GM18505 (cell line): ENCODE measurements at regions not wholly inside any gene's neighbourhood (a gene's known extent, or its start where the extent isn't known, plus 50 kb on each side); places are given as distances from the start of the nearest gene placed in this dataset.

Experiments
- ATAC-seq: cut with Tn5 transposase; IDR thresholded peaks from one replicate; pipeline ENCODE4 v1.9.1; 2021; ENCODE audit not compliant: unreplicated experiment
- POLR2A ChIP-seq: IDR thresholded peaks from 4 replicates; pipeline ENCODE4 v1.6.1; 2011; ENCODE audit warnings: borderline replicate concordance; ENCODE audit not compliant: insufficient read depth, insufficient read length; ENCODE audit errors: extremely low read depth

GRCh38 chr14:89609500-89610100, 192.6 kb upstream of the FOXN3 start:
- no peak for TF ChIP-seq POLR2A
- ATAC-seq: no peak

GRCh38 chr14:89607453-89607852, 190.4 kb upstream of the FOXN3 start:
- no peak for TF ChIP-seq POLR2A
- no peak for ATAC-seq

DNA sequence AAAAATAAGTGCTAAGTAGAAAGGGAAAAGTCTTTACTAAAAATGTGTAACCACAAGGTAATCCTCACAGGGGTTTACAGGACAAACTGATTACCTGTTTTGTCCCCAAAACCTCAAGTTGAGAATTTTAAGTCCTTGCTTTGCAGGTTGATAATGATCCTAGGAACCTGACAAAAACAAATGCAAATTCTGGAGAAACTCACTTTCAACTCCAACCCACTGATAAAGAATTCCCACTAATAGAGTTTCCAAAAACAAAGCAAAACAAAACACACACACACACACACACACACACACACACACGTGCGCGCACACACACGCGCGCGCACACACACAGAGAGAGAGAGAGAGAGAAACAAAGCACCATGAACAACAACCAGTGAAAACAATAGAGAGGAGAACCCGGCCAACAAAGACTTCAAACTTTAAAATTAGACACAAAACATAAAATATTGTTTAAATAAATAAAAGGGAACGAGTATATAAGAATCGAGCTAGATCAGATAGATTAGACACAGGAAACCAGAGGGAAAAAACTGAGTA, 187.0 kb upstream of the FOXN3 start:
- no peak for ATAC-seq
- TF ChIP-seq POLR2A: no peak

- TF ChIP-seq POLR2A: no peak
- ATAC-seq: no peak
Measured at GRCh38 chr14:89600950-89601826, 184.2 kb upstream of the FOXN3 start.

GRCh38 chr14:89600029-89600428, 183.0 kb upstream of the FOXN3 start:
- no peak for ATAC-seq
- TF ChIP-seq POLR2A: no peak

GRCh38 chr14:89598548-89599186, 181.6 kb upstream of the FOXN3 start:
- TF ChIP-seq POLR2A: no peak
- no peak for ATAC-seq

DNA sequence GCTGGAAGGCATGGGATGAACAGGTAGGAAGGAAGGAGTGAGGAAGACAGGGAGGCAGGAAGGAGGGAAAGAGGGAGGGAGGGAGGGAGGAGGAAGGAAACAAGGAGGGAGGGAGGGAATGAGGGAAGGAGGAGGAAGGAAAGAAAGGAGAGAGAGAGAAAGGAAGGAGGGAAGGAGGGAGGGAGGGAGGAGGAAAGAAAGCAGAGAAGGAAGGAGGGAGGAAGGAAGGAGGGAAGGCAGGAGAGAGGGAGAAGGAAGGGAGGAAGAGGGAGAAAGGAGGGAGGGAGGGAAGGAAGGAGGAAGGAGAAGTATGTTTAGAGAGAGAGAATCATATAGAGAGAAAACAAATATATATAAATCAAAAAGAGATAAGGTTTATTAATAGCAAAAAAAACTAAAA, 175.9 kb upstream of the FOXN3 start:
- no peak for TF ChIP-seq POLR2A
- ATAC-seq: no peak

- no peak for TF ChIP-seq POLR2A
- peak; percentile 71 for ATAC-seq
Measured at GRCh38 chr14:89589400-89590118, 172.5 kb upstream of the FOXN3 start.

DNA sequence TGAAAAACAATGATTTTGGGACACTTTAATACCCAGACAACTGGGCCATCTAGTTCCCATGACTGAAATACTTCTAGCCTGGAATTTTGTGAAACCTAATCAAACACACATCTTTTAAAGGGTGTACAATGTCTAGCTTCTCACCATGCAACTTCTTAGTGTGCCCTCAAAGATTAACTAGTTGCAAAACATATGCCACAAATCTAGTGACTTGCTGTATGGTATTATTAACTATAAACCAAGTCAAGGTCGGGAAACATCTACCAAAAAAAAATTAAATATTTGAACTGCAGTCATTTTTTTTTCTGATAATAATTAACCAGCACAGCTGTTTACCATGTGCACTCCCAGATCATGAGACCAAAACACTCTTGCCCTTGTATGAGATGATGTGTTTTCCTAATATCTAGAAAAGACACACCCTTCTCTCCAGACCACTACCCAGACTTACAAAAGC, 171.8 kb upstream of the FOXN3 start:
- TF ChIP-seq POLR2A: no peak
- peak; percentile 17 for ATAC-seq

DNA sequence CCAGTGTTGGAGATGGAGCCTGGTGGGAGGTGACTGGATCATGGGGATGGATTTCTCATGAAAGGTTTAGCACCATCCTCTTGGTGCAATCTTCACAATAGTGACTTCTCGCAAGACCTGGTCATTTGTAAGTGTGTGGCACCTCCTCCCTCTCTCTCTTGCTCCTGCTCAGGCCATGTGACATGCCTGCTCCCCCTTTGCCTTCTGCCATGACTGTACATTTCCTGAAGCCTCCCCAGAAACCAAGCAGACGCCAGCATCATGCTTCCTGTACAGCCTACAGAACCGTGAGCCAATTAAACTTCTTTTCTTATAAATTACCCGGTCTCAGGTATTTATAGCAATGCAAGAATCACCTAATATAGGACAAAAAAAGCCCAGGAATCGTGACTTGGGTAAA, 171.0 kb upstream of the FOXN3 start:
- ATAC-seq: no peak
- no peak for TF ChIP-seq POLR2A

DNA sequence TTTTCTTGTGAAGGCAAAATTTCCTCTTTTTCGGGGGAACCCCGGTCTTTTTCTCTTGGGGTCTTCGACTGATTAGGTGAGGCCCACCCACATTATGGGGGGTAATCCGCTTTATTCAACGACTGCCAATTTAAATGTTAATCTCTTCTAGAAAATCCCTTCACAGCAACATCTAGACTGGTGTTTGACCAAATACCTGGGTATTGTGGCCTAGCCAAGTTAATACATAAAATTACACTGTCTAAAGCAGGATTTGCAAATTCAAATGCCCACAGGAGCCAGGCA, 170.0 kb upstream of the FOXN3 start:
- no peak for TF ChIP-seq POLR2A
- ATAC-seq: no peak

- no peak for ATAC-seq
- no peak for TF ChIP-seq POLR2A
Measured at GRCh38 chr14:89586258-89587135, 169.5 kb upstream of the FOXN3 start.
